HL-60 (cell line): ENCODE measurements at regions not wholly inside any gene's neighbourhood (a gene's known extent, or its start where the extent isn't known, plus 50 kb on each side); places are given as distances from the start of the nearest gene placed in this dataset.

ENCODE experiments used
- DNase-seq, 2 experiments: peaks; one replicate each; pipeline ENCODE4 v3.0.0-alpha.2; 2010 to 2020; ENCODE audit warnings: low read depth in 1 of 2, low spot score in 1 of 2
- H3K27ac ChIP-seq: fragments of 250-450 bp; sonication (Bioruptor Pico); replicated peaks from 2 replicates; pipeline ENCODE4 v1.5.1; 2020; ENCODE audit warnings: mild to moderate bottlenecking, moderate library complexity
- H3K27me3 ChIP-seq: fragments of 250-450 bp; sonication (Bioruptor Pico); 2 replicates; pipeline ENCODE4 v1.5.1; 2021; ENCODE audit warnings: mild to moderate bottlenecking, moderate library complexity; ENCODE audit not compliant: insufficient read depth, poor library complexity, severe bottlenecking
- H3K4me3 ChIP-seq: replicated peaks from 2 replicates; pipeline ENCODE4 v1.5.1; 2011; ENCODE audit warnings: mild to moderate bottlenecking, control low read depth, low read length; ENCODE audit not compliant: insufficient read depth
- GABPA ChIP-seq: IDR thresholded peaks from 2 replicates; pipeline ENCODE4 v1.6.1; 2012; ENCODE audit warnings: low read depth
- POLR2AphosphoS5 ChIP-seq: IDR thresholded peaks from 2 replicates; pipeline ENCODE4 v1.6.1; 2012; ENCODE audit warnings: low read depth
- SPI1 ChIP-seq: IDR thresholded peaks from 2 replicates; pipeline ENCODE4 v1.6.1; 2012; ENCODE audit warnings: low read depth, mild to moderate bottlenecking, borderline replicate concordance
- TF ChIP-seq, protein P1 (sequence below): IDR thresholded peaks from one replicate; pipeline ENCODE4 v1.5.1; 2011; ENCODE audit warnings: low read length, control low read depth, inconsistent platforms; ENCODE audit not compliant: insufficient read depth
- TF ChIP-seq, protein P2 (sequence below): IDR thresholded peaks from 2 replicates; pipeline ENCODE4 v1.6.1; 2012; ENCODE audit warnings: low read depth; ENCODE audit not compliant: insufficient replicate concordance

- H3K27me3 ChIP-seq, result no peaks in the 10 kb centered on the region
- H3K4me3 ChIP-seq, result no peak overlapping the region
- TF ChIP-seq SPI1 (no peak), GABPA (no peak), POLR2AphosphoS5 (no peak)
- TF ChIP-seq, protein P1, sequence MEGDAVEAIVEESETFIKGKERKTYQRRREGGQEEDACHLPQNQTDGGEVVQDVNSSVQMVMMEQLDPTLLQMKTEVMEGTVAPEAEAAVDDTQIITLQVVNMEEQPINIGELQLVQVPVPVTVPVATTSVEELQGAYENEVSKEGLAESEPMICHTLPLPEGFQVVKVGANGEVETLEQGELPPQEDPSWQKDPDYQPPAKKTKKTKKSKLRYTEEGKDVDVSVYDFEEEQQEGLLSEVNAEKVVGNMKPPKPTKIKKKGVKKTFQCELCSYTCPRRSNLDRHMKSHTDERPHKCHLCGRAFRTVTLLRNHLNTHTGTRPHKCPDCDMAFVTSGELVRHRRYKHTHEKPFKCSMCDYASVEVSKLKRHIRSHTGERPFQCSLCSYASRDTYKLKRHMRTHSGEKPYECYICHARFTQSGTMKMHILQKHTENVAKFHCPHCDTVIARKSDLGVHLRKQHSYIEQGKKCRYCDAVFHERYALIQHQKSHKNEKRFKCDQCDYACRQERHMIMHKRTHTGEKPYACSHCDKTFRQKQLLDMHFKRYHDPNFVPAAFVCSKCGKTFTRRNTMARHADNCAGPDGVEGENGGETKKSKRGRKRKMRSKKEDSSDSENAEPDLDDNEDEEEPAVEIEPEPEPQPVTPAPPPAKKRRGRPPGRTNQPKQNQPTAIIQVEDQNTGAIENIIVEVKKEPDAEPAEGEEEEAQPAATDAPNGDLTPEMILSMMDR, result no peak
- TF ChIP-seq, protein P2, sequence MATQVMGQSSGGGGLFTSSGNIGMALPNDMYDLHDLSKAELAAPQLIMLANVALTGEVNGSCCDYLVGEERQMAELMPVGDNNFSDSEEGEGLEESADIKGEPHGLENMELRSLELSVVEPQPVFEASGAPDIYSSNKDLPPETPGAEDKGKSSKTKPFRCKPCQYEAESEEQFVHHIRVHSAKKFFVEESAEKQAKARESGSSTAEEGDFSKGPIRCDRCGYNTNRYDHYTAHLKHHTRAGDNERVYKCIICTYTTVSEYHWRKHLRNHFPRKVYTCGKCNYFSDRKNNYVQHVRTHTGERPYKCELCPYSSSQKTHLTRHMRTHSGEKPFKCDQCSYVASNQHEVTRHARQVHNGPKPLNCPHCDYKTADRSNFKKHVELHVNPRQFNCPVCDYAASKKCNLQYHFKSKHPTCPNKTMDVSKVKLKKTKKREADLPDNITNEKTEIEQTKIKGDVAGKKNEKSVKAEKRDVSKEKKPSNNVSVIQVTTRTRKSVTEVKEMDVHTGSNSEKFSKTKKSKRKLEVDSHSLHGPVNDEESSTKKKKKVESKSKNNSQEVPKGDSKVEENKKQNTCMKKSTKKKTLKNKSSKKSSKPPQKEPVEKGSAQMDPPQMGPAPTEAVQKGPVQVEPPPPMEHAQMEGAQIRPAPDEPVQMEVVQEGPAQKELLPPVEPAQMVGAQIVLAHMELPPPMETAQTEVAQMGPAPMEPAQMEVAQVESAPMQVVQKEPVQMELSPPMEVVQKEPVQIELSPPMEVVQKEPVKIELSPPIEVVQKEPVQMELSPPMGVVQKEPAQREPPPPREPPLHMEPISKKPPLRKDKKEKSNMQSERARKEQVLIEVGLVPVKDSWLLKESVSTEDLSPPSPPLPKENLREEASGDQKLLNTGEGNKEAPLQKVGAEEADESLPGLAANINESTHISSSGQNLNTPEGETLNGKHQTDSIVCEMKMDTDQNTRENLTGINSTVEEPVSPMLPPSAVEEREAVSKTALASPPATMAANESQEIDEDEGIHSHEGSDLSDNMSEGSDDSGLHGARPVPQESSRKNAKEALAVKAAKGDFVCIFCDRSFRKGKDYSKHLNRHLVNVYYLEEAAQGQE, result no peak
- H3K27ac ChIP-seq, result no peak overlapping the region
- no peak for DNase-seq
These were observed 156.2 kb downstream of the THBS2 start for GRCh38 chr6:169097381-169097959.

- TF ChIP-seq, protein P2, result no peak
- no peak for TF ChIP-seq POLR2AphosphoS5
- TF ChIP-seq, protein P1, result no peak
- TF ChIP-seq SPI1, result no peak
- no peak for TF ChIP-seq GABPA
- Histone ChIP-seq H3K4me3 (no peak overlapping the region), H3K27ac (no peak overlapping the region), H3K27me3 (no peaks in the 10 kb centered on the region)
- DNase-seq, result no peak
These were observed 157.3 kb downstream of the THBS2 start for GRCh38 chr6:169096388-169096787.

DNA sequence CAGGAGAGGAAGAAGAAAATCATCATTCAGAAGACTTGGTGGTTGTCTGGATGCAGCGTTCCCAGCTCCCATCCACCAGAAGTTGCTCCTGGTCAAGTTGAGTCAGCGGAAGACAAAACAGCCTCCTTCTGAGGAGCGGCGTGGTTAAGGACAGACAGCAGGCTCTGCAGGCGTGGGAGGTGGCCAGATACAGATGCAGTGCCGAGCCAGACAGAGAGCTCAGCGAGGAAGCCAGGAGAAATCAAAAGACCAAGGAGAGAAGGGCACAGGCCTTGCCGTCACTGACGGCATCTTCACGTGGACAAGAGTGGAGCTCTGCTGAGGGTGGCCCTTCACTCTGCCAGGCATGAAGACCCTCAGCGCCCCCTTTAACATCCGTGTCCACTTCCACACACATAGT, 158.5 kb downstream of the THBS2 start:
- no peaks in the 10 kb centered on the region for H3K27me3 ChIP-seq
- no peak overlapping the region for H3K27ac ChIP-seq
- DNase-seq, result no peak
- TF ChIP-seq POLR2AphosphoS5, result no peak
- TF ChIP-seq GABPA, result no peak
- TF ChIP-seq SPI1, result no peak
- TF ChIP-seq, protein P1, result no peak
- TF ChIP-seq, protein P2, result no peak
- H3K4me3 ChIP-seq, result no peak overlapping the region
